Caco-2 (cell line): ENCODE measurements at regions not wholly inside any gene's neighbourhood (a gene's known extent, or its start where the extent isn't known, plus 50 kb on each side); places are given as distances from the start of the nearest gene placed in this dataset.

Experiments
- BruUV-seq: library from RNA; stranded (reverse); fragments of 400-500 nt; replicated peaks from 2 replicates; lab custom pipeline; 2021; lab: Mats Ljungman, UMichigan
- CTCF ChIA-PET: fragments of 300-600 bp; sonication (Branson Sonifier 250); formaldehyde crosslinking; loops from one replicate; lab custom pipeline; 2022; ENCODE audit warnings: antibody characterized with exemption; lab: Charles Lee
- POLR2A ChIA-PET: fragments of 300-600 bp; sonication (Branson Sonifier 250); formaldehyde crosslinking; loops from one replicate; lab custom pipeline; 2022; ENCODE audit warnings: antibody characterized with exemption; lab: Charles Lee
- DNase-seq, 2 experiments: peaks; one replicate each; pipeline versions ENCODE4 v3.0.0 to v3.0.0-alpha.2; 2020 to 2022
- H3K27me3 ChIP-seq: replicated peaks from 2 replicates; pipeline ENCODE4 v1.6.0; 2011; ENCODE audit warnings: low read length; ENCODE audit not compliant: control insufficient read depth, insufficient read depth
- H3K36me3 ChIP-seq: 2 replicates; pipeline ENCODE4 v1.5.1; 2011; ENCODE audit warnings: low read length; ENCODE audit not compliant: control insufficient read depth, insufficient read depth
- H3K4me1 ChIP-seq: fragments of 250-450 bp; sonication (Bioruptor Pico); 2 replicates; pipeline ENCODE4 v1.5.1; 2020; ENCODE audit warnings: mild to moderate bottlenecking
- H3K4me3 ChIP-seq: 2 replicates; pipeline ENCODE4 v1.5.1; 2011; ENCODE audit warnings: low read depth, mild to moderate bottlenecking, control low read depth, low read length
- H3K9me3 ChIP-seq: fragments of 250-450 bp; sonication (Bioruptor Pico); 2 replicates; pipeline ENCODE4 v1.5.1; 2020; ENCODE audit warnings: mild to moderate bottlenecking, moderate library complexity
- H3K27ac Mint-ChIP-seq: one replicate; pipeline ENCODE4 v1.8.0; 2022; ENCODE audit warnings: mixed read lengths; ENCODE audit not compliant: unreplicated experiment
- H3K27me3 Mint-ChIP-seq: one replicate; pipeline ENCODE4 v1.8.0; 2022; ENCODE audit warnings: mixed read lengths; ENCODE audit not compliant: insufficient read depth, unreplicated experiment
- H3K36me3 Mint-ChIP-seq: one replicate; pipeline ENCODE4 v1.8.0; 2022; ENCODE audit warnings: mild to moderate bottlenecking, mixed read lengths; ENCODE audit not compliant: insufficient read depth, unreplicated experiment
- H3K4me1 Mint-ChIP-seq: one replicate; pipeline ENCODE4 v1.8.0; 2022; ENCODE audit warnings: low read depth, mixed read lengths; ENCODE audit not compliant: unreplicated experiment
- H3K4me3 Mint-ChIP-seq: one replicate; pipeline ENCODE4 v1.8.0; 2022; ENCODE audit warnings: mild to moderate bottlenecking, moderate library complexity, mixed read lengths; ENCODE audit not compliant: unreplicated experiment
- H3K9me3 Mint-ChIP-seq: one replicate; pipeline ENCODE4 v1.8.0; 2022; ENCODE audit warnings: mixed read lengths; ENCODE audit not compliant: unreplicated experiment
- intact Hi-C: fragments of 100-400 bp; cut with micrococcal nuclease; formaldehyde crosslinking; loops from one replicate; pipeline ENCODE4 v1.10.0; 2022; ENCODE audit not compliant: unreplicated experiment
- TF ChIP-seq, protein P1 (sequence below), 2 experiments: fragments of 200-600 bp in 1 of 2; IDR thresholded peaks; 1 replicate in 1 of 2; 2 replicates in 1 of 2; pipeline versions ENCODE4 v1.5.1 to v1.8.0; 2011 to 2022; ENCODE audit warnings: antibody characterized with exemption in 1 of 2, control low read depth in 1 of 2, inconsistent platforms in 1 of 2, low read depth in 1 of 2, low read length in 1 of 2, mild to moderate bottlenecking in 1 of 2, moderate library complexity in 1 of 2; ENCODE audit not compliant: insufficient read depth in 1 of 2, severe bottlenecking in 1 of 2, unreplicated experiment in 1 of 2

DNA sequence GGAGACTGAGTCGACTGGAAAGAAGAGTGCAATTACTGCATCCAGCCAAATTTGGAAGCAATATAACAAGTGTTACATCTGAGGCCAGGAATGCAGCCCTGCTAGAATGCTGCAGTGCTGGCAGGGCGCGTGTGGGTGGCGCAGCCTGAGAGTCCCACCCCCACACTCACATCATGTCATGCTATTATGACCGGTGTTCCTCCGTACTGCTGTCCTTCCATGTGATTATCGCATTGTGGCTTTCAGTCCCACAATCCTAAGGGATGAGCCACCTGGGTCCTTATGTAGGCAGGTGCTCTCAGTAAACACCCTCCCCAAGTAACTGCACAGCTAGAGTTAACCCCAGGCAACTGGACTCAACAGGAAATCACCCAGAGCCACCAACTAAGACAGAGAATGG lies 122.6 kb upstream of the CPEB2 start:
- POLR2A ChIA-PET, result interaction anchor here (0.6 kb wide), 1 partner anchor 41 kb away, joined by 3 read pairs; no protein-coding TSS in a partner anchor

DNA sequence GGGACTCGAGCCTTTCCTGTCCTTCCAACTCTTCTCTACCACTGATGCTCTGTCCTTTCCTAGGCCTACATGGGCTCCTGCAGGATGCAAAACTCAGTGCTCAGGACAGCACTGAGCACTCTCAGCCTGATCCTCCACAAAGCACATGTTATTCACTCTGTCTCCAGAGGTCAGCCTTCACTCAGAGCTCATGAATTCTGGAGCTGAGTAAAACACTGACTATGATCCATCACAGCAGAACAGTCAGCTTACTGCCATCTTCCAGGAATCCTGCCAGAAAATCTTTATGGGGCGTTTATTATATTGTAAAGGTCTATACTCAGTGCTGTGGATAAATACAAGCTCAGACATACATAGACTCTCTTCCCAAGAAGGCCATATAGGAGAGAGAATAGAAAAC lies 121.5 kb upstream of the CPEB2 start:
- no peaks in the 10 kb centered on the region for H3K36me3 ChIP-seq
- no peaks in the 10 kb centered on the region for H3K4me1 ChIP-seq
- Mint-ChIP-seq H3K9me3 (no peaks in the 10 kb centered on the region), H3K27ac (no peak overlapping the region), H3K36me3 (no peaks in the 10 kb centered on the region), H3K4me1 (no peaks in the 10 kb centered on the region), H3K4me3 (no peak overlapping the region), H3K27me3 (peaks cover 5% of the 10 kb centered on the region)
- H3K9me3 ChIP-seq, result no peaks in the 10 kb centered on the region
- DNase-seq, result no peak
- H3K4me3 ChIP-seq, result no peak overlapping the region
- TF ChIP-seq, protein P1, sequence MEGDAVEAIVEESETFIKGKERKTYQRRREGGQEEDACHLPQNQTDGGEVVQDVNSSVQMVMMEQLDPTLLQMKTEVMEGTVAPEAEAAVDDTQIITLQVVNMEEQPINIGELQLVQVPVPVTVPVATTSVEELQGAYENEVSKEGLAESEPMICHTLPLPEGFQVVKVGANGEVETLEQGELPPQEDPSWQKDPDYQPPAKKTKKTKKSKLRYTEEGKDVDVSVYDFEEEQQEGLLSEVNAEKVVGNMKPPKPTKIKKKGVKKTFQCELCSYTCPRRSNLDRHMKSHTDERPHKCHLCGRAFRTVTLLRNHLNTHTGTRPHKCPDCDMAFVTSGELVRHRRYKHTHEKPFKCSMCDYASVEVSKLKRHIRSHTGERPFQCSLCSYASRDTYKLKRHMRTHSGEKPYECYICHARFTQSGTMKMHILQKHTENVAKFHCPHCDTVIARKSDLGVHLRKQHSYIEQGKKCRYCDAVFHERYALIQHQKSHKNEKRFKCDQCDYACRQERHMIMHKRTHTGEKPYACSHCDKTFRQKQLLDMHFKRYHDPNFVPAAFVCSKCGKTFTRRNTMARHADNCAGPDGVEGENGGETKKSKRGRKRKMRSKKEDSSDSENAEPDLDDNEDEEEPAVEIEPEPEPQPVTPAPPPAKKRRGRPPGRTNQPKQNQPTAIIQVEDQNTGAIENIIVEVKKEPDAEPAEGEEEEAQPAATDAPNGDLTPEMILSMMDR (IDR thresholded peaks at IDR 0.05; ENCODE audit: insufficient read depth in 1 of 2, low read depth in 1 of 2, low read length in 1 of 2, severe bottlenecking in 1 of 2, unreplicated experiment in 1 of 2), result no peak
- no peaks in the 10 kb centered on the region for H3K27me3 ChIP-seq
- ChIA-PET POLR2A (no interaction called here), CTCF (no interaction called here)
- no TSS peak for BruUV-seq
- intact Hi-C loops, result no loop called here

More for the DNA sequence above, 122.6 kb upstream of the CPEB2 start:
- Mint-ChIP-seq H3K27ac (no peak overlapping the region), H3K4me1 (no peaks in the 10 kb centered on the region), H3K9me3 (no peaks in the 10 kb centered on the region), H3K4me3 (no peak overlapping the region), H3K27me3 (peaks cover 4% of the 10 kb centered on the region), H3K36me3 (no peaks in the 10 kb centered on the region)
- Histone ChIP-seq H3K9me3 (no peaks in the 10 kb centered on the region), H3K27me3 (no peaks in the 10 kb centered on the region), H3K36me3 (no peaks in the 10 kb centered on the region), H3K4me3 (no peak overlapping the region), H3K4me1 (no peaks in the 10 kb centered on the region)
- CTCF ChIA-PET, result no interaction called here
- TF ChIP-seq, protein P1 (IDR thresholded peaks at IDR 0.05; ENCODE audit: insufficient read depth in 1 of 2, low read depth in 1 of 2, low read length in 1 of 2, severe bottlenecking in 1 of 2, unreplicated experiment in 1 of 2), result no peak
- no peak for DNase-seq
- BruUV-seq, result no TSS peak
- intact Hi-C loops, result loop anchor here (10.0 kb wide), 1 partner anchor 285 kb away; no protein-coding TSS in a partner anchor

DNA sequence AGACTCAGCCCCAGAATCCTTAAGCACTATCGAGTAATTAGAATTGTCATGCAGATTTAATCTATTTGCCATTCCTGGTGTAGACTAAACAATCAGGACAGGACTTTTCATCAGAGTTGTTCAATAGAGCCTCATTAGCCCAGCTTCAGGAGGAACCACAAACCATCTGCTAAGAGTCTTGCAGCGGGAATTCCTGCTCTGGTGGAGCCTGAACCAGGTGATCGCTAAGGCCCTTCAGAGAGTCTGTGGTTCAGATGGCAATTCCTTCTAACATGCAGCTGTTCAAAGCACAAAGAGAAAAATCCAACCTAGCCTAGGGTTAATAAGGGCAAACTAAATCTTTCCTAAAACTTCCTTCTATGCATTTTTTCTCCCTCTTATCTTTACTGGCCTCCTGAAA lies 119.1 kb upstream of the CPEB2 start:
- Mint-ChIP-seq H3K27ac (no peak overlapping the region), H3K27me3 (peaks cover 5% of the 10 kb centered on the region), H3K4me1 (no peaks in the 10 kb centered on the region), H3K4me3 (no peak overlapping the region), H3K36me3 (no peaks in the 10 kb centered on the region), H3K9me3 (no peaks in the 10 kb centered on the region)
- Histone ChIP-seq H3K36me3 (no peaks in the 10 kb centered on the region), H3K27me3 (no peaks in the 10 kb centered on the region), H3K9me3 (no peaks in the 10 kb centered on the region), H3K4me1 (no peaks in the 10 kb centered on the region), H3K4me3 (no peak overlapping the region)
- no TSS peak for BruUV-seq
- TF ChIP-seq, protein P1 (IDR thresholded peaks at IDR 0.05; ENCODE audit: insufficient read depth in 1 of 2, low read depth in 1 of 2, low read length in 1 of 2, severe bottlenecking in 1 of 2, unreplicated experiment in 1 of 2), result no peak
- intact Hi-C loops, result no loop called here
- ChIA-PET POLR2A (no interaction called here), CTCF (no interaction called here)
- DNase-seq, result no peak
